ENCODE measurements at regions not wholly inside any gene's neighbourhood (a gene's known extent, or its start where the extent isn't known, plus 50 kb on each side); places are given as distances from the start of the nearest gene placed in this dataset.

DNA sequence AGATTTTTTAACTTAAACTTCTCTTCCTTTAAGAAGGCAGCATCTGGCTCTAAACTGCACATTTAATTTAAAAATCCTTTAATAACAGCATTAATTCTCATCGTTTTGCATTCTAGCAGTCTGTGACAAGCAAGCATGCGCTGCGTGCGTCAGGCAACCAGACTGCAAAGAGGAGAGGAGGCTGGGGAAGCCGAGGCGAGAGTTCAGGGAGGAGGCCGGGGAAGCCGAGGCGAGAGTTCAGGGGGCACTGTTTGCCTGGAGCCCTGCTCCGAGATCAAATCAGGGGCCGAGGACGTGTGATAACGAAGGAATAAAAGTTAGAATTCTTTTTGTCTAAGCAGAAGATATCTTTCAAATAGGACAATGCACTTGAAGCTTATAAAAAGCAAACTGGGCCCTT lies 435.7 kb downstream of the EFNB2 start:
- no peak overlapping the region for H3K4me3 ChIP-seq (ENCODE audit: control insufficient read depth, low read depth, low read length)
- TF ChIP-seq, protein P1, sequence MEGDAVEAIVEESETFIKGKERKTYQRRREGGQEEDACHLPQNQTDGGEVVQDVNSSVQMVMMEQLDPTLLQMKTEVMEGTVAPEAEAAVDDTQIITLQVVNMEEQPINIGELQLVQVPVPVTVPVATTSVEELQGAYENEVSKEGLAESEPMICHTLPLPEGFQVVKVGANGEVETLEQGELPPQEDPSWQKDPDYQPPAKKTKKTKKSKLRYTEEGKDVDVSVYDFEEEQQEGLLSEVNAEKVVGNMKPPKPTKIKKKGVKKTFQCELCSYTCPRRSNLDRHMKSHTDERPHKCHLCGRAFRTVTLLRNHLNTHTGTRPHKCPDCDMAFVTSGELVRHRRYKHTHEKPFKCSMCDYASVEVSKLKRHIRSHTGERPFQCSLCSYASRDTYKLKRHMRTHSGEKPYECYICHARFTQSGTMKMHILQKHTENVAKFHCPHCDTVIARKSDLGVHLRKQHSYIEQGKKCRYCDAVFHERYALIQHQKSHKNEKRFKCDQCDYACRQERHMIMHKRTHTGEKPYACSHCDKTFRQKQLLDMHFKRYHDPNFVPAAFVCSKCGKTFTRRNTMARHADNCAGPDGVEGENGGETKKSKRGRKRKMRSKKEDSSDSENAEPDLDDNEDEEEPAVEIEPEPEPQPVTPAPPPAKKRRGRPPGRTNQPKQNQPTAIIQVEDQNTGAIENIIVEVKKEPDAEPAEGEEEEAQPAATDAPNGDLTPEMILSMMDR (conservative IDR thresholded peaks at IDR 0.05; ENCODE audit: control insufficient read depth, insufficient read depth, low read depth, low read length) = no peak
- DNase-seq (ENCODE audit: low read depth) = no peak

DNA sequence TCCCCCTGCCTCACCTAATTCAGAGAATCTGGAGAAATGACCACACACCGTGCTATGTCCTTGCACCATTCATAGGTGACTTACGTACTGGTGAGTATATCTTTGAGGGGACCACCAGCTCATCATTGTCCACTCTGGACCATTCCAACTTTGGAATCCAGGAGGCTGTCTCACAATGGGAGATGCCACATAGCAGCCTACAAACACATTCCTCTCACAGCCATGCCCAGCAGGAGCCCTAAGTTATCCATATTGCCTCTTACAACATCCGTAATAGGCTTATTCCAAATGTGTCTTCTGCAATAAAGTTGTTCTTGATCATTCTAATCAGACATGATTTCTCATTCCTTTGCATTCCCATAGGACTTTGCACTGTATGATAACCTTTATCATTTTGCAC lies 436.7 kb downstream of the EFNB2 start:
- TF ChIP-seq, protein P1 (conservative IDR thresholded peaks at IDR 0.05; ENCODE audit: control insufficient read depth, insufficient read depth, low read depth, low read length) = no peak
- DNase-seq (ENCODE audit: low read depth) = no peak
- H3K4me3 ChIP-seq (ENCODE audit: control insufficient read depth, low read depth, low read length) = no peak overlapping the region

DNA sequence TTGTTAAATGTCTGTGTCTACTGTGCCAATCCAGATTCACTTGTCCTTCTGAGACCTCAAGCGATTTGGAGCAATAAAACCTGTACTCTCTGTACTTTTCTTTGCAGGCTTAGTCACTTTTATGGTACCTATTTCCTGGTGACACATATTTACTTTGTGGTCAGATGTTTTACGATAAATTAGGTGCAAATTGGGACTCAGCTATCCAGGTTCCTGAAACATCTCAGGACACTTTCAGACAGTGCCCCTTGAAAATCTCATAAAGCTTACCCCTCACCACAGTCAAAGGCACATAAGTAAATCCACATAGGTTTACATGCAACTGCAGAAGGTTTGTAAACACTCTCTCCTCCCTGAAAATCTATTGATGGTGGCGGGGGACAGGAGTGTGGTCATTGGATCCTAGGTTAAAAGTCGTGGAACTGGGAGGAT lies 438.8 kb downstream of the EFNB2 start:
- DNase-seq (ENCODE audit: low read depth) = peak; percentile 76

DNA sequence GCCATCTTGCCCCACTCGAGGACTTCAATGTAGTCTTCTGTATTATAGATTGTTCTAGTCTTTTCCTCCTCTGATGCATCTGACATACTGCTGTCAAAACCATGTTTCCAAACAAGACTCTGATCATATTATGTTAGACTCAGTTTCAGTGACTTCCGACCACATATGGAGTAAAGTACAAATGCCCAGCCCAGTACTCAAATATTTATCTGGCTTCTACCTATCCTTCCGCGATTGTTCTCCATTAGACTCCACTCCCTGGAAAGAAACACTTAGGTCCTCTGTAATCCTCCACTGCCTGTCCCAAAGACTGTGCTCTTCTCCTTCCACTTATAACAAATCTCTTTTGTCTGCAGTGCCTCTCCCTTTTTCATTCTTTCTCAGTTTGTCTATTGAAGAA lies 439.5 kb downstream of the EFNB2 start:
- no peak overlapping the region for H3K4me3 ChIP-seq (ENCODE audit: control insufficient read depth, low read depth, low read length)
- TF ChIP-seq, protein P1 (conservative IDR thresholded peaks at IDR 0.05; ENCODE audit: control insufficient read depth, insufficient read depth, low read depth, low read length) = no peak
- no peak for DNase-seq (ENCODE audit: low read depth)

More for the DNA sequence above, 438.8 kb downstream of the EFNB2 start:
- no peak overlapping the region for H3K4me3 ChIP-seq (ENCODE audit: control insufficient read depth, low read depth, low read length)
- TF ChIP-seq, protein P1 (conservative IDR thresholded peaks at IDR 0.05; ENCODE audit: control insufficient read depth, insufficient read depth, low read depth, low read length) = no peak

GRCh38 chr13:106095406-106095805 lies 440.1 kb downstream of the EFNB2 start:
- TF ChIP-seq, protein P1 (conservative IDR thresholded peaks at IDR 0.05; ENCODE audit: control insufficient read depth, insufficient read depth, low read depth, low read length) = no peak
- DNase-seq (ENCODE audit: low read depth) = no peak
- no peak overlapping the region for H3K4me3 ChIP-seq (ENCODE audit: control insufficient read depth, low read depth, low read length)

GRCh38 chr13:106090001-106090400 lies 445.5 kb downstream of the EFNB2 start:
- TF ChIP-seq, protein P1 (conservative IDR thresholded peaks at IDR 0.05; ENCODE audit: control insufficient read depth, insufficient read depth, low read depth, low read length) = no peak
- H3K4me3 ChIP-seq (ENCODE audit: control insufficient read depth, low read depth, low read length) = no peak overlapping the region
- DNase-seq (ENCODE audit: low read depth) = no peak
